NCI-H1417 (cell line): ENCODE measurements at regions not wholly inside any gene's neighbourhood (a gene's known extent, or its start where the extent isn't known, plus 50 kb on each side); places are given as distances from the start of the nearest gene placed in this dataset.

Experiments
- DNase-seq, 3 experiments: peaks; one replicate each; lab custom pipeline; 2025; lab: John Stamatoyannopoulos, UW

DNA sequence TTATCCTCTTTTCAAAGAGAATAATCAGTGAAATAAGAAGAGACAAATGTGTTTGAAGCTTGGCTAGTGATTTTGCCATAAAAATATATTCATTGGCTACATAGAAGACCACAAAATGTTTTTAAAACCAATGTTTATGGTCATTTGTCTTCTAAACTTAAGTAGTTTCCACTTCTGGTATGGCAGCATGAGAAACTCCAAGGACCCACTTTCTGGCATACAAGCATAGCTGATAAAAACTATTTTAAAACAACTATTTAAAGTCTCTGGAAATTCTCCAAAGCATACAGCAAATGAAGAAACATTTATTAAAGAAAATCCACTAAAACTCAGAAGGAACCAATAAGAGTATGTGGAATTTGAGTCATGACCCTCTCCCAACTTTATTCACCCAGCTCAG lies 89.2 kb upstream of the TOMM7 start:
- no peak for DNase-seq

DNA sequence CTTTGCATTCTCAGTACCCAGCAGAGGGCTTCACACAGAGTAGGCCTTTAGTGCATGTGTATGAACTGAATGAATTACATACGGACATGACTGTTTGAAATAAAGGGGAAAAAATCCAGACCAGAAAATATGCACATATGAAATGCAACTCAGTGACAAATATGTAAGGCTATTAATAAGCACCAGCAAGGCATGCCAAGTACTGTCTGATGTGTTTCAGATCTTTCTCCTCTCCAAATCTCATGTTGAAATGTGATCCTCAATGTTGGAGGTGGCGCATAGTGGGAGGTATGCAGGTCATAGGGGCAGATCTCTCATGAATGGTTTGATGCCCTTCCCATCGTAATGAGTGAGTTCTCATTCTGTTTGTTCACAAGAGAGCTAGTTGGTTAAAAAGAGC lies 87.3 kb upstream of the TOMM7 start:
- DNase-seq = no peak

DNA sequence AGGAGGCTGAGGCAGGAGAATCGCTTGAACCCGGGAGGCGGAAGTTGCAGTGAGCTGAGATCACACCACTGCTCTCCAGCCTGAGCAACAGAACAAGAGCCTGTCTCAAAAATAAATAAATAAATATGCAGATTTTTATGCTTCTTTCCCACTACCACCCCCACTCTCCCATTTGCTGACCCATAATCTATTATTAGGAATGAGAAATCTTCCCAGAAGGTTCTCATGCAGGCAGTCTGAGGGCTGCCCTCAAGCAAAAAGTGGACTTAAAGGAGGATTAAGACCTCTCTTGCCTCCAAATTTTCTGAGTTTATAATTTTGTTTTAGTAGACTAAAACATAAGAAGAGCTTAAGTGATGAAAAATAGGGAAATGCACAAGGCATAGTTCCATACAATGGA lies 85.2 kb upstream of the TOMM7 start:
- no peak for DNase-seq

DNA sequence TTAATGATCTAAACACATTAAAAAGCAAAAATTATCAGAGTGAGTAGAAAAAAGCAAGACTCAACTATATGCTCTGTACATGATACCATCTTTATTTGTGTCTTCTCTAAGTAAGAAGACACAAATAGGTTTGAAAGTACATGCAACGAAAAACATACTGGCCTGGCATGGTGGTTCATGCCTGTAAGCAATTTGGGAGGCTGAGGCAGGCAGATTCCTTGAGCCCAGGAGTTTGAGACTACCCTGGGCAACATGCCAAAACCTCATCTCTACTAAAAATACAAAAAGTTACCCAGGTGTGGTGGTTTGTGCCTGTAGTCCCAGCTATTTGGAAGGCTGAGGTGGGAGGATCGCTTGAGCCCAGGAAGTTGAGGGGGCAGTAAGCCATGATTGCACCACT lies 78.1 kb upstream of the TOMM7 start:
- no peak for DNase-seq

DNA sequence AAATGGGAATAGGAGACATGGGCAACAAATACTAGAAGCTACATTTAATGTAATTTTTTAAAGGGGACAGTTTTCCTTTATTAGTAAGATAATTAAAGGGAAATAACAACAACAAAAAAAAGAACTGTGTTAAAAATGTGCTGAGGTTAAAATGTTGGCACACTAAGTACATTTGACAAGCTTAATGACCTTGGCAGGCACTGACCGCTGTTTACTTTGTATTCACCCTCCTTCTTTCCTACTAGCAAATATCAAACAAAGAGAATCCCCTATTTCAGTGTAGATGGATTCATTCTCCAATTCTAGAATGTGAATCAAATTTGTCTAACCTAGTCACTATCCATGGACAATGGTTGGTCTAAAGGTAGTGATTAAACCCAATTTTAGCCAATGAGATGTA lies 77.5 kb upstream of the TOMM7 start:
- peak in 2 of 3 experiments; percentile 7 to 62 for DNase-seq

DNA sequence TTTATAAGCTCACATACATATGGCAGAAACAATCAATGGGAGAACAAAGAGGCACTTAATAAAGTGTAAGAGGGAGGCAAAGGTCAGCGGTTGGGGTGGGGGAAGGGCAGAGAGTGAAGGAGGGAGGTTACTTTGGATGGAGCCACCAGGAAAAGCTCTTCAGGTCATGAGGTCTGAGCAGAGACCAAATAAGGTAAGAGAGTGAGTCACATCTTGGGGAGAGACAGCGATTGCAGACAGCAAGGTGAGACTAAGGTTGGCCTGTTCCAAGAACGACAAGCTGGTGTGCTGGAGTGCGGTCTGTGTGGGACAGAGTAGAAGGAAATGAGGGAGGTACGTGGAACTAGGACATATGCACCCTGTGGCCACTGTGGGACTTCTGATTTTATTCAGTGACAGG lies 74.3 kb upstream of the TOMM7 start:
- no peak for DNase-seq

DNA sequence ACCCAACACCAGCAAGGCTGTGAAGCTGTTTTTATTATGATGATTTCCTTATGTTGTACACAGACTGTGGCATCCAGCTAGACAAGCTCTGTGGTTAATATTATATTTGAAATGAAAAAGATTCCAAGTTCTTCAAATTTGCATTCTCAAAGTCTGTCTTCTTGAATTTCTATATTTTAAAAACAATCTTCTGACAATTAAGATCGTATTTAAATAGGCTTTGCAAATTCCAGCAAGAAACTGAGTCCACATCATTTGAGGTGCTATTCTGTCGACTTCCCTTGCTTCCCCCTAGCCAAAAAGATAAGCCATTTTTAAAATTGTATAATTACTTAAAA lies 73.1 kb upstream of the TOMM7 start:
- no peak for DNase-seq

DNA sequence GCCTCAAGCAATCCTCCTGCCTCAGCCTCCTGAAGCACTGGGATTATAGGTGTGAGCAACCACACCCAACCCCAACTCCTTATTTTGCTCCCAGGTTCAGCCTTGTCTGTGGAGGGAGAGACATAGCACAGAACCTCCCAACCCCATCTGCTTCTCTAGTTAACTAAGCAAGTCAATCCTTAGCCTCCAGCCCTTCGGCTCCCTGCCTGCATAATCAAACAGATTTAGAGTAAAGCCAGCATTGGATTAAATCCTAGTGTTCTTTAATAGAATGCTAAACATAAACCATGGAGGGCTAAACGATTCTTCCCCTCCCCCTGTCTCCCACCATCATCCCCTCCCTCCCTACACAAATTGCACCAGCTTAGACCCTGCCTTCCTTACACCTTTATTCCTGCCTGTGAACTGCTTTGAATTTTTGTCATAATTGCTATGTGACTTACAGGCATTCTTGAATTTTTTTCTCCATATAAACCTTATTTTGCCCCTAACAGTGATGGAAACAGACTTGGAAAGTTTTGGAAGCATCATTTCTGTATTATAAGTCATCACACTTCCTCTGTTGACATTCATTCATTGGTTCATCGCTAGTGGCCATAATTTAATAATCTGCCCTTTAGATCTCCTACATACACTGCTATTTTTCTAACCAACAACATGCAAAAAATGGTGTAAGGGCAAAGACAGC lies 72.6 kb upstream of the TOMM7 start:
- no peak for DNase-seq

DNA sequence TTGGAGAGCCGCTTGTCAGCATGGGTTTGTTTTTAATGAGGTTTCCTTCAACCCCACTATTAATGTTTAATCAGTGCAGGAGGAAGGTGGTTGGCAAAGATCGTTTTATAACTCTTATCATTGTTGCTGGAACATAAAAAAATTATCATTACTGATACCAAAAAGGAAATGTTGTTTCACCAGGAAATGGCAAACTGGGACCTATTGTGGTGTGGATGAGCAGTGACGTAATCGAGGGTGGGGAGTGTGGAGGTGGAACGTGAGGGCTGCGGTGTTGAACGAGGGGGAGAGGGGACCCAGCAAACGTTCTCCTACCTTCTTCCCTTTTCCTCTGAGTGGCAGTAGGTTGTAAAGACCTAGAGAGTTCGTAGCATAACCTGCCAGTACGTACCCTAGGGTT lies 71.9 kb upstream of the TOMM7 start:
- DNase-seq = no peak

DNA sequence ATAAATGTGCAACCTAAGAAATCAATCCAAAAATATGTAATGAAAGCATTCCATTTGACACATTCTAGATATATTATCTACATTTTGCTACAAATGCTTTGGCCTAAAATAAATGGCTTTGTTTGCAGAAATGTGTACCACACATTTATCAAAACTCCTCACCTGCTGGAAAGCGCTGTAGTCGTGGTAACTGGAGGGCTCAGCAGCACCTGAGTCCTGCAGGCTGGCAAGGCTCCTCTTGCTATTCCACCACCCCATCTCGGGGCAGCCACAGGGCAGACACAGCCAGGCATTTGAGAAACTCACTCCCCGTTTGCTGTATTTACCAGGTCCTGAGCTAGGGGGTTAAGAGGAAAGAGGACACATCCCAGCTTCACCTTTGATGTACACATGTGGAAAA lies 68.1 kb upstream of the TOMM7 start:
- peak in 1 of 3 experiments; percentile 32 for DNase-seq

DNA sequence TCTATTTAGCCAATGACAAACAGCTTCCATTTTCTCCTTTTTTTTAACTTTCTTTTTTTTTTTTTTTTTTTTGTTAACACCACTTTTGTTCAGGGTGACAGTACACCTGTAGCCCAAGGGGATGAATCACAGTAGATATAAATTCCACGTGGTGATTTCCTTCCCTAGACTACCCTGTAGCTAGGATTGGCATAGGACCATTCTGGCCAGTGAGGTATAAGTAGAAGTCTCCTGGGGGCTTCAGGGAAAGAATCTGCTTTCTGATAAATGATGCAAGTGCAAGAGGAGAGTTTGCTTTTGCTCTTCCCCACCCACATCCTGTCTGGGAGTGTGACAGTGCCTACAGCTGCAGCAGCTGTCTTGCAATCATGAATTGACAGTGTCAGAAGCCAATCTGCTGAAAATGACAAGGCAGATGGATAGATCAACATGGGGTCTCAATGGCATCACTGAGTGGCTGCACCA lies 63.2 kb upstream of the TOMM7 start:
- DNase-seq = peak in 2 of 3 experiments; percentile 47 to 83

DNA sequence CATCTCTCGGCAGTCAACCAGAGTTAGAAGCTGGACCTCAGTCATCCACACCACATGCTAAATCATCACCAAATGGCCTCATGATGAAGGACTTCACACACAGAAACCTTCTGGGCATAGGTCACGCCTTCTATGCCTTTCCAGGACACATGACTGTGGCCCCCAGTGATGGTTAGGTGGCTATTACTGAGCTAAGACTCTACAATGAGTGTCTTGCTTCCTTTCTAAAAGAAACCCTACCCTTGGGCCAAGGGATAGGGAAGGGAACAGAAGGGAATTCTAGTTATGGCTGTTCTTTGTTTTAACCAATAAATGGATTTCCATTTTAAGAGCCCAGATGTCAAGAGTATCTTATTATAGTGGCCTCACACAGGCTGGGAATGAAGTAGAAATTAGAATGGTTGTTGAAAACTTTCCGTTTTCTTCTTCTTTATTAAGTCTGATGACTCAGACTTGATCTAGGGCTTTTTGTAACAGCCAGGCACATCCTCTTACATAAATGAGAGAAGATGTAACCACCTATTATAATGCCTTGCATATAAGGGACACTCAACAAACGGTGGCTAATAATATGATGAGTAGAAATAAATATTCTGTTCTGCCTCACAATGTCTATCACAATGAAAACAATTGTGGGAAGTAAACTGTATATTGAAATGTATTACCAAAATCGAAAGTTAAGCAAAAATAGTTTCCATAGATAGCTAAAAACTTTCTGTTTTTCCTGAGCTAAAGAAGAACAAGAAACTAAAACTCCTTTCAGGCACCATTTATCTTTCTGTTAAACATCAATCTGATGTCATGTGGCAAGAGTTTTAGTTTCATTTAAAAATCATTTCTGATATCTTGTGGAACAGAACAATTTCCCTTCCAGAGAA lies 62.5 kb upstream of the TOMM7 start:
- DNase-seq = no peak

DNA sequence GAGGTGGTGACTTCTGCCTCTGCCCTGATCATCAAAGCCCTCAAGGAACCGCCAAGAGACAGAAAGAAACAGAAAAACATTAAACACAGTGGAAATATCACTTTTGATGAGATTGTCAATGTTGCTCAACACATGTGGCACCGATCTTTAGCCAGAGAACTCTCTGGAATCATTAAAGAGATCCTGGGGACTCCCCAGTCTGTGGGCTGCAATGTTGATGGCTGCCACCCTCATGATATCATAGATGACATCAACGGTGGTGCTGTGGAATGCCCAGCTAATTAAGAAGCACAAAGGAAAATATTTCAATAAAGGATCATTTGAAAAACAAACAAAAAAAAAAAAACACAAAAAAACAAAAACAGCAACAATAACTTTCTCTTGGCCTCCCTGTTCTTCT lies 59.5 kb upstream of the TOMM7 start:
- DNase-seq = no peak

DNA sequence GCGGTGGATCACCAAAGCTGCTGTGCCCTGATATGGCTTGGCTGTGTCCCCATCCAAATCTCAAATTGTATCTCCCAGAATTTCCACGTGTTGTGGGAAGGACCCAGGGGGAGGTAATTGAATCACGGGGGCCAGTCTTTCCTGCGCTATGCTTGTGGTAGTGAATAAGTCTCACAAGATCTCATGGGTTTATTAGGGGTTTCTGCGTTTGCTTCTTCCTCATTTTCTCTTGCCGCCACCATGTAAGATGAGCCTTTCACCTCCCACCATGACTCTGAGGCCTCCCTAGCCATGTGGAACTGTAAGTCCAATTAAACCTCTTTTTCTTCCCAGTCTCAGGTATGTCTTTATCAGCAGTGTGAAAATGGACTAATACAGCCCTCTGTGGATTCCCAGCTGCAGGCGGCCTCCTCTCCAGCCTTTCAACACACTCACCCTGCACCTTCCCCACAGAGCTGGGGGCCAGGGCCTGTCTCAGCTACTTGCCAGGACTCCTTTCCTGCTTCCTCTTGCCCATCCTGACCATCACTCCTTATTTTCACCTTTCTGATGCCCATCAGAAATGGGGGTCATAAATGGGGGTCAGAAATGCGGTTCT lies 57.2 kb upstream of the TOMM7 start:
- no peak for DNase-seq

DNA sequence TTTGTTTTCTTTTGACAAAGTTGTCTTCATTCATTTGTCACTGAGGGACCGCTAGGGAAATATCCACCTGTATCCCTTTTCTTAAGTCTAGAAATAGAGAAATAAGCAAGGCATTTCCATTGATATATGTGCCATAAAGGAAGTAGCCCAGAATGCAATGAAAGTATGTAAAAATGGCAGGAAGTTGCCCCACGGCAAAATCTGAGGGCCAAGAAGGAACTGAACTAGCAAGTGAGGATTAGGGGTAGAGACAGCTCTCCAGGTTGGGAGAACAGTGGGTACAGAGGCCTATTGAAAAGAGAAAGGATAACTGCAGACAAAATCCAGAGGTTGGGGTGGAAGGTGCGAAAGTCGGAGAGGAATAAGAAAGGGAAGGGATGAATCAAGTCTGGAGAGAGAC lies 56.6 kb upstream of the TOMM7 start:
- DNase-seq = no peak

DNA sequence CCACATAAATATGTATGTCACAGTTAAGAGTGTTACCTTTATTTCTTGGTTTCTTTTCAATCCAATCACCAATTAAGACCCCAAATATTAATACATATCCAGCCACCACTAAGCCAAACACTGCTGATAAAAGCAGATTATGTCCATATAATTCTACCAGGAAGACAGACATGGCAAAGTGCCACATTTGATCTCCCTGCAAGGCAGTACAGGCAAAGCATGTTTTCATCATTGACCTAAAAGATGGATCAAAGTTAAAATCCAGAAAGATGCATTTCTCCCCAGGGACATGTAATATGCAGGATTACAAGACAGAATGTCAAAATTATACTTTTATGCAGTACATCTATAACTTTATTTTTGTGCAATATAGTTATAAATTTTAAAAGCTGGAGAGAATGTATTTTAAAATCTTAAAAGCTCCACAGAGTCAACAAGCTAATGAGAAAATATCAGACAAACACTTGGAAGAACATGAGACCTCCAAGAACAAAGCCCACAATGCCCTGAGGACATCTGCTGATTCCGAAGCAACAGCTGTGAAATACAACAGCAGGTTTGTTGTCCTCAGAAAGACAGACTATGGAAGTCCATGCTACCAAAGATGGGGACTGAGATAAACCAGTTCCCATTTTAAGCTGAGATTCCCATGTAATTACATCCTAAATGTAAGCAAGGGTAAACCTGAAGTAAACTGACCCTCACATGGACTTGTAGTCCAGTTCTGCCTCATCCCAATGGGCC lies 54.5 kb upstream of the TOMM7 start:
- DNase-seq = peak in 1 of 3 experiments; percentile 52

DNA sequence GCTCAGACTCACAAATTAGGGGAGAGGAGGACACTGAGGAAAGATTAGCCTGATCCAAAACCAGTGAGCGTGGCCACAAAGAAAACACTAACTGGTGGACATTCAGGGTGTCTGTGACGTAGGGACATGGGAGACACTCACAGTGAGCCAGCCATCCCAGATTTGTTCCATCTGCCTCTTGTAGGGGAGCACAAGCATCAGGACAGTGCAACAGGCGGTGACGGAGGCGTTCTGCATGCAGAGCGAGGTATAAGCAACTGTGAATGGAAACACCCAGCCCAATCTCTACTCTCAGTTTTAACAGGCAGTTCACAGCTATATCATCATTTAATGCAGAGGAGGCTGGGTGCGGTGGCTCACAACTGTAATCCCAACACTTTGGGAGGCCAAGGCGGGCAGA lies 52.8 kb upstream of the TOMM7 start:
- no peak for DNase-seq

DNA sequence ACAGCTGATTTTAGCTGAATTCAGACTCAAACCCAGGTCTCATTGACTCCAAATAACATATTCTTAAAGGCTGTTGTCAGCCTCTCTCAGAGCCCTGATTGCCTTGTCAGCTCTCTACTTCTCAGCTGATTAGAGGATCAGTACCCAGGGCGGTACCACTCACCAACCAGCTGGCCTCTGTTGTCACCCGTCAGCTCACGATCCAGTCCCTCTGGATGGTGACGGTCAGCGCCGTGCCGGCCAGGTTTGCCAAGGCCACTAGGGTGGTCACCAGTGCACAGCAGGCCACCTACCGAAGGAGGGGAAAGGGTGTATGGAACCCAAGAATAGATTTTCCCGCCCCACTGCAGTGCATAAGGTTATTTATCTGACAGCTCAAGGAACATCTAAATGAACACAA lies 52.3 kb upstream of the TOMM7 start:
- no peak for DNase-seq
